ENCODE measurements at regions not wholly inside any gene's neighbourhood (a gene's known extent, or its start where the extent isn't known, plus 50 kb on each side); places are given as distances from the start of the nearest gene placed in this dataset.

GRCh38 chr5:51185850-51186329 is 197.4 kb upstream of the ISL1 start:
- H3K36me3 ChIP-seq: no peaks in the 10 kb centered on the region
- H3K27me3 ChIP-seq: no peaks in the 10 kb centered on the region
- H3K4me1 ChIP-seq: no peaks in the 10 kb centered on the region
- no peak overlapping the region for H3K27ac ChIP-seq
- intact Hi-C loops (cut with DNase I; ENCODE audit: low total_unique reads): no loop called here
- no peaks in the 10 kb centered on the region for H3K9me3 ChIP-seq
- TF ChIP-seq CTCF (IDR thresholded peaks at IDR 0.05): no peak
- TF ChIP-seq POLR2A (IDR thresholded peaks at IDR 0.05): no peak
- no peak overlapping the region for H3K4me3 ChIP-seq
- no peak for DNase-seq

GRCh38 chr5:51188001-51188591 is 195.2 kb upstream of the ISL1 start:
- intact Hi-C loops (cut with DNase I; ENCODE audit: low total_unique reads): no loop called here
- peaks cover 0 to 3% of the 10 kb centered on the region in 2 donors for H3K27me3 ChIP-seq
- H3K4me1 ChIP-seq: no peaks in the 10 kb centered on the region
- no peaks in the 10 kb centered on the region for H3K36me3 ChIP-seq
- no peak overlapping the region for H3K4me3 ChIP-seq
- no peaks in the 10 kb centered on the region for H3K9me3 ChIP-seq
- no peak for DNase-seq
- no peak for TF ChIP-seq POLR2A (IDR thresholded peaks at IDR 0.05)
- no peak for TF ChIP-seq CTCF (IDR thresholded peaks at IDR 0.05)
- no peak overlapping the region for H3K27ac ChIP-seq

- Histone ChIP-seq H3K9me3 (no peaks in the 10 kb centered on the region), H3K27me3 (peaks cover 0 to 3% of the 10 kb centered on the region in 2 donors), H3K4me3 (no peak overlapping the region), H3K27ac (no peak overlapping the region), H3K36me3 (no peaks in the 10 kb centered on the region), H3K4me1 (no peaks in the 10 kb centered on the region)
- TF ChIP-seq CTCF (IDR thresholded peaks at IDR 0.05) (no peak), POLR2A (IDR thresholded peaks at IDR 0.05) (no peak)
- intact Hi-C loops (cut with DNase I; ENCODE audit: low total_unique reads): no loop called here
- no peak for DNase-seq
Measured at GRCh38 chr5:51194671-51195070, 188.6 kb upstream of the ISL1 start.

- no peaks in the 10 kb centered on the region for H3K9me3 ChIP-seq
- H3K27ac ChIP-seq: no peak overlapping the region
- DNase-seq: no peak
- no peak for TF ChIP-seq POLR2A (IDR thresholded peaks at IDR 0.05)
- TF ChIP-seq CTCF (IDR thresholded peaks at IDR 0.05): no peak
- no peak overlapping the region for H3K4me3 ChIP-seq
- H3K36me3 ChIP-seq: no peaks in the 10 kb centered on the region
- intact Hi-C loops (cut with DNase I; ENCODE audit: low total_unique reads): no loop called here
- no peaks in the 10 kb centered on the region for H3K27me3 ChIP-seq
- no peaks in the 10 kb centered on the region for H3K4me1 ChIP-seq
Measured at GRCh38 chr5:51201024-51201423, 182.2 kb upstream of the ISL1 start.

GRCh38 chr5:51201708-51202107 is 181.5 kb upstream of the ISL1 start:
- no peaks in the 10 kb centered on the region for H3K4me1 ChIP-seq
- no peaks in the 10 kb centered on the region for H3K36me3 ChIP-seq
- DNase-seq: no peak
- intact Hi-C loops (cut with DNase I; ENCODE audit: low total_unique reads): no loop called here
- no peak overlapping the region for H3K4me3 ChIP-seq
- no peak for TF ChIP-seq POLR2A (IDR thresholded peaks at IDR 0.05)
- TF ChIP-seq CTCF (IDR thresholded peaks at IDR 0.05): no peak
- H3K9me3 ChIP-seq: no peaks in the 10 kb centered on the region
- H3K27me3 ChIP-seq: no peaks in the 10 kb centered on the region
- H3K27ac ChIP-seq: no peak overlapping the region

All from uterus (tissue), 3 donors.